Suppressor macrophage treated with lipopolysaccharide for 1 hour (primary cell): ENCODE measurements at regions not wholly inside any gene's neighbourhood (a gene's known extent, or its start where the extent isn't known, plus 50 kb on each side); places are given as distances from the start of the nearest gene placed in this dataset.

Experiments
- DNase-seq, 3 donors: peaks; one replicate each; pipeline ENCODE4 v3.0.0-alpha.2; 2020 to 2022

GRCh38 chr2:19474128-19474527, 115.7 kb upstream of the OSR1 start:
- DNase-seq, result peak in 2 of 3 donors; percentile 3 to 10

GRCh38 chr2:19473350-19473749, 114.9 kb upstream of the OSR1 start:
- DNase-seq, result no peak

- DNase-seq, result no peak
These were observed 114.1 kb upstream of the OSR1 start for GRCh38 chr2:19472391-19472978.

GRCh38 chr2:19471491-19471890, 113.1 kb upstream of the OSR1 start:
- DNase-seq, result no peak

GRCh38 chr2:19465978-19466377, 107.6 kb upstream of the OSR1 start:
- DNase-seq, result no peak

GRCh38 chr2:19462256-19462645, 103.8 kb upstream of the OSR1 start:
- DNase-seq, result no peak

- no peak for DNase-seq
These were observed 103.3 kb upstream of the OSR1 start for GRCh38 chr2:19461504-19462255.

GRCh38 chr2:19460761-19461160, 102.3 kb upstream of the OSR1 start:
- no peak for DNase-seq

GRCh38 chr2:19458427-19459003, 100.1 kb upstream of the OSR1 start:
- no peak for DNase-seq

GRCh38 chr2:19457809-19458208, 99.4 kb upstream of the OSR1 start:
- no peak for DNase-seq

GRCh38 chr2:19456705-19457309, 98.4 kb upstream of the OSR1 start:
- DNase-seq, result peak in 1 of 3 donors; percentile 12

- DNase-seq, result no peak
These were observed 95.7 kb upstream of the OSR1 start for GRCh38 chr2:19454125-19454524.

GRCh38 chr2:19442731-19443130, 84.3 kb upstream of the OSR1 start:
- DNase-seq, result no peak

- no peak for DNase-seq
These were observed 80.7 kb upstream of the OSR1 start for GRCh38 chr2:19439081-19439480.

GRCh38 chr2:19435815-19436214, 77.4 kb upstream of the OSR1 start:
- DNase-seq, result no peak

- DNase-seq, result no peak
These were observed 76.0 kb upstream of the OSR1 start for GRCh38 chr2:19434413-19434812.

GRCh38 chr2:19426941-19427340, 68.5 kb upstream of the OSR1 start:
- DNase-seq, result no peak

GRCh38 chr2:19426144-19426543, 67.7 kb upstream of the OSR1 start:
- no peak for DNase-seq

GRCh38 chr2:19425419-19425818, 67.0 kb upstream of the OSR1 start:
- no peak for DNase-seq

- DNase-seq, result no peak
These were observed 60.9 kb upstream of the OSR1 start for GRCh38 chr2:19419211-19419880.

GRCh38 chr2:19416784-19417684, 58.6 kb upstream of the OSR1 start:
- DNase-seq, result no peak

- no peak for DNase-seq
These were observed 57.7 kb upstream of the OSR1 start for GRCh38 chr2:19416083-19416482.
